Fibroblast of the aortic adventitia (primary cell): ENCODE measurements at regions not wholly inside any gene's neighbourhood (a gene's known extent, or its start where the extent isn't known, plus 50 kb on each side); places are given as distances from the start of the nearest gene placed in this dataset.

Source experiments
- DNase-seq: peaks from one replicate; pipeline ENCODE4 v3.0.0-alpha.2; 2010; ENCODE audit warnings: low read depth
- H3K4me3 ChIP-seq: 2 replicates; pipeline ENCODE4 v1.5.1; 2011; ENCODE audit warnings: low read depth, mild to moderate bottlenecking, control low read depth, low read length, moderate library complexity
- CTCF ChIP-seq: IDR thresholded peaks from 2 replicates; pipeline ENCODE4 v1.5.1; 2011; ENCODE audit warnings: mild to moderate bottlenecking, low read length, control low read depth, inconsistent platforms; ENCODE audit not compliant: insufficient read depth

- TF ChIP-seq CTCF = no peak
- no peak overlapping the region for H3K4me3 ChIP-seq
- DNase-seq = no peak
Measured at GRCh38 chr14:40576880-40577478, 1029.7 kb upstream of the LRFN5 start.

- no peak overlapping the region for H3K4me3 ChIP-seq
- DNase-seq = no peak
- TF ChIP-seq CTCF = no peak
Measured at GRCh38 chr14:40574780-40575179, 1031.9 kb upstream of the LRFN5 start.

- TF ChIP-seq CTCF = no peak
- H3K4me3 ChIP-seq = no peak overlapping the region
- DNase-seq = no peak
Measured at GRCh38 chr14:40525314-40525713, 1081.4 kb upstream of the LRFN5 start.

GRCh38 chr14:40523123-40523522 is 1083.6 kb upstream of the LRFN5 start:
- no peak for TF ChIP-seq CTCF
- H3K4me3 ChIP-seq = no peak overlapping the region
- DNase-seq = no peak

- TF ChIP-seq CTCF = no peak
- no peak overlapping the region for H3K4me3 ChIP-seq
- no peak for DNase-seq
Measured at GRCh38 chr14:40494483-40494882, 1062.2 kb upstream of the FBXO33 start.

- DNase-seq = no peak
- no peak for TF ChIP-seq CTCF
- H3K4me3 ChIP-seq = no peak overlapping the region
Measured at GRCh38 chr14:40487824-40488223, 1055.6 kb upstream of the FBXO33 start.

- no peak overlapping the region for H3K4me3 ChIP-seq
- TF ChIP-seq CTCF = no peak
- DNase-seq = no peak
Measured at GRCh38 chr14:40485688-40486087, 1053.5 kb upstream of the FBXO33 start.
